Lower leg skin (tissue), 4 donors: ENCODE measurements at regions not wholly inside any gene's neighbourhood (a gene's known extent, or its start where the extent isn't known, plus 50 kb on each side); places are given as distances from the start of the nearest gene placed in this dataset.

Experiments used
- DNase-seq, 2 donors: peaks; one replicate each; pipeline ENCODE4 v3.0.0-alpha.2; 2019; ENCODE audit warnings: low spot score in 2 of 2
- H3K4me3 ChIP-seq: fragments of 200-600 bp; sonication (generic); 2 replicates; pipeline ENCODE4 v1.5.1; 2017; ENCODE audit warnings: mild to moderate bottlenecking, low read depth; ENCODE audit not compliant: poor library complexity, severe bottlenecking
- CTCF ChIP-seq, 3 donors: fragments of 450-650 bp; IDR thresholded peaks; one replicate each; pipeline ENCODE4 v1.5.1; 2016; ENCODE audit warnings: antibody characterized with exemption in 3 of 3, mild to moderate bottlenecking in 3 of 3, moderate library complexity in 2 of 3
- POLR2A ChIP-seq, 2 donors: fragments of 450-650 bp; IDR thresholded peaks; one replicate each; pipeline ENCODE4 v1.6.1; 2016 to 2017; ENCODE audit warnings: antibody characterized with exemption in 2 of 2, mild to moderate bottlenecking in 1 of 2, moderate library complexity in 1 of 2
- WGBS, 2 donors: methylation state at CpG; one replicate each; pipeline ENCODE4 v1.1.5; 2018; 5-methylcytosine and 5-hydroxymethylcytosine counted together
- intact Hi-C: fragments of 100-400 bp; cut with DNase I; formaldehyde crosslinking; loops from one replicate; pipeline ENCODE4 v1.15.0; 2023; ENCODE audit warnings: low total_unique reads

GRCh38 chr14:98890556-98891340 lies 381.2 kb downstream of the BCL11B start:
- TF ChIP-seq CTCF (IDR thresholded peaks at IDR 0.05) (no peak), POLR2A (IDR thresholded peaks at IDR 0.05) (no peak)
- no peak for DNase-seq
- WGBS, 2 donors: 62 to 65% methylated on average over 13 of the region's 13 CpGs
- no peak overlapping the region for H3K4me3 ChIP-seq
- intact Hi-C loops: no loop called here

GRCh38 chr14:98893675-98894074 lies 378.3 kb downstream of the BCL11B start:
- DNase-seq: no peak
- intact Hi-C loops: no loop called here
- no peak overlapping the region for H3K4me3 ChIP-seq
- TF ChIP-seq CTCF (IDR thresholded peaks at IDR 0.05) (no peak), POLR2A (IDR thresholded peaks at IDR 0.05) (no peak)

GRCh38 chr14:98894600-98894999 lies 377.4 kb downstream of the BCL11B start:
- H3K4me3 ChIP-seq: no peak overlapping the region
- TF ChIP-seq POLR2A (IDR thresholded peaks at IDR 0.05) (no peak), CTCF (IDR thresholded peaks at IDR 0.05) (no peak)
- WGBS, 2 donors: 51 to 58% methylated on average over 5 of the region's 5 CpGs
- intact Hi-C loops: no loop called here
- DNase-seq: no peak

- intact Hi-C loops: no loop called here
- no peak for DNase-seq
- no peak overlapping the region for H3K4me3 ChIP-seq
- WGBS, 2 donors: 83 to 84% methylated on average over 5 of the region's 5 CpGs
- TF ChIP-seq CTCF (IDR thresholded peaks at IDR 0.05) (no peak), POLR2A (IDR thresholded peaks at IDR 0.05) (no peak)
Measured at GRCh38 chr14:98896449-98896848, 375.5 kb downstream of the BCL11B start.

GRCh38 chr14:98897605-98898309 lies 374.2 kb downstream of the BCL11B start:
- TF ChIP-seq CTCF (IDR thresholded peaks at IDR 0.05) (no peak), POLR2A (IDR thresholded peaks at IDR 0.05) (no peak)
- intact Hi-C loops: no loop called here
- DNase-seq: no peak
- 71 to 72% methylated on average over 7 of the region's 7 CpGs for WGBS, 2 donors
- H3K4me3 ChIP-seq: no peak overlapping the region
